HG03064 (cell line): ENCODE measurements at regions not wholly inside any gene's neighbourhood (a gene's known extent, or its start where the extent isn't known, plus 50 kb on each side); places are given as distances from the start of the nearest gene placed in this dataset.
"Not testable (repeated sequence)": the region's sequence is repeated elsewhere in the genome, so short reads cannot be mapped to it uniquely, and the experiment has no call there.

Source experiments
- ATAC-seq: cut with Tn5 transposase; IDR thresholded peaks from one replicate; pipeline ENCODE4 v1.9.1; 2021; ENCODE audit warnings: low read depth; ENCODE audit not compliant: unreplicated experiment

- ATAC-seq, result no peak
Observed at GRCh38 chr3:71944482-71945065, 159.6 kb upstream of the PROK2 start.

DNA sequence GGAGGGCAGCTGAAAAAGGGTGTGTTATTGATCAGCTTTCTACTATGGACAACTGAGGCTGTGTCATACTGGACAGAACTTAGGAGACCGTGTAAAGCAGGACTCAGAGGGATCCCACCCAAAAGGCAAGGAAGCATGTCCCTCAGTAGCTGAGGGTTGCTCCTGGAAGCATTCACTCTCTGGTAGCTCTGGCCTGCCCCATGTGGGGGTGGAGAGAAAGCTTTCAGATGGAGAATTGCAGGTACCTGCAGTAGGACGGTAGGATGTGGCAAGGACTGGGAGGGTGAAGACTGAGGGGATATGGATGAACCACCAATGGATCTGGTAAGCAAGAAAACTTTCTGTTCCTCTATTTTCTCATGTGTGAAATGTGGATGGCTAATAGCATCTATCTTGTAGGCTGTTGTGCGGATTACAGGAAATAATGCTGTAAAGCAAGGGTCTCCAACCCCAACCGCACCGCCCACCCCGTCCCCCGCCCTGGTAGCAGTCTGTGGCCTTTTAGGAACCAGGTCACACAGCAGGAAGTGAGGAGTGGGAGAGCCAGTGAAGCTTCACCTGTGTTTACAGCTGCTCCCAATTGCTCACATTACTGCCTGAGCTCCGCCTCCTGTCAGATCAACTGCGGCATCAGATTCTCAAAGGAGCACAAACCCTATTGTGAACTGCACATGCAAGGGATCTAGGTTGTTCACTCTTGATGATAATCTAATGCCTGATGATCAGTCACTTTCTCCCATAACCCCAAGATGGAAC lies 157.7 kb upstream of the PROK2 start:
- no peak for ATAC-seq

- ATAC-seq, result no peak
Observed at GRCh38 chr3:71940486-71940885, 155.5 kb upstream of the PROK2 start.

DNA sequence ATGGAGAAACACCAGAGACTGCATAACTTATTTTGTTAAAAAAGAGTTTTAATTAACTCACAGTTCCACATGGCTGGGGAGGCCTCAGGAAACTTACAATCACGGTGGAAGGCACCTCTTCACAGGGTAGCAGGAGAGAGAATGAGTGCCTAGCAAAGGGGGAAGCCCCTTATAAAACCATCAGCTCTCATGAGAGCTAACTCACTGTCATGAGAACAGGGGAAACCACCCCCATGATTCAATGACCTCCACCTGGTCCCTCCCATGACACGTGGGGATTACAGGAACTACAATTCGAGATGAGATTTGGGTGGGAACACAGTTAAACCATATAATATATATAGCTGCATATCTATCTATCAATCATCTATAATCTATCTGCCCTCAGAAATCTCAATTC lies 153.1 kb upstream of the PROK2 start:
- ATAC-seq, result not testable (repeated sequence)

- ATAC-seq, result no peak
Observed at GRCh38 chr3:71936681-71937080, 151.7 kb upstream of the PROK2 start.

DNA sequence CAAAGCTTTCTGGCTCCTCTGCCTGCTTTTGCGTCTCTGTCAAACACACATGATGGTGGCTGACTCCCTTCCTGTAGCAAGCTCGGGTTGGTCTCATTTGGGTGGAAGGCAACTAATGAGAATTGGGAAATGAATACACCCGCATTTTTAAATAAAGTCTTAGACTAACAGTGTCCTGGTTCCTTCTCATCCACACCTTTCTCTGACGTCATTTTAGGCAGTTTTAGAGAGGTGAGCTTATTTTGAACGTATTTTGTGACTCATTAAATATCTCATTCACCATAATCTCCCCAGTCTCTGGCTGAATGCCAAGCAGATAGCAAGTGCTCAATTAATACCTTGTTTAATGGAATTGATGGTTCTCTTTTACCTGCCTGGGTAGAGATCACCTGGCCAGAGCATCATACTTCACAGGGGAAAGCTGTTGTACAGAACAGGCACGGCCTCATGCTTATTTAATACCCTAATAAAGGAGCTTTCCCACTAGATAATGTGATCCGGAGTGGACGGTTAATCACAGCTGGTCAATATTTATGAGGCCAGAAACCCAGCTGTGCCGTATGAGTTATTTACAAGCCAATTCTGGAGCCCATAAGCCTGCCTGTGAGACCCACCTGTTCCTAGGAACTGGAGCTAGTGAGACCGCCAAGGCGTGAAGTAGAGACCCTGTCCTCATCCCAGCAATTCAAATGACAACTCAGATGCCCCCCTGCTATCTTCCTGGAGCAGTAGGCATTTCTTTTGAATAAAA lies 149.7 kb upstream of the PROK2 start:
- ATAC-seq, result no peak

DNA sequence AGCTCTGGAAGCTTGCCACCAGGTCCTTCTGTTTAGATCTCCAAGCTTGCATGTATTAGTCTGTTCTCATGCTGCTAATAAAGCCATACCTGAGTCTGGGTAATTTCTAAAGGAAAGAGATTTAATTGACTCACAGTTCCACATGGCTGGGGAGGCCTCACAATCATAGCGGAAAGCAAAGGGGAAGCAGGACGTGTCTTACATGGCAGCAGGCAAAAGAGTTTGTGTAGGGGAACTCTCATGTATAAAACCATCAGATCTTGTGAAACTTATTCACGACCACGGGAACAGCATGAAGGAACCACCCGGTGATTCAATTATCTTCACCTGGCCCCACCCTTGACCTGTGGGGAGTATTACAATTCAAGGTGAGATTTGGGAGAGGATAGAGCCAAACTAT lies 147.0 kb upstream of the PROK2 start:
- no peak for ATAC-seq

GRCh38 chr3:71930056-71930991 lies 145.4 kb upstream of the PROK2 start:
- no peak for ATAC-seq

DNA sequence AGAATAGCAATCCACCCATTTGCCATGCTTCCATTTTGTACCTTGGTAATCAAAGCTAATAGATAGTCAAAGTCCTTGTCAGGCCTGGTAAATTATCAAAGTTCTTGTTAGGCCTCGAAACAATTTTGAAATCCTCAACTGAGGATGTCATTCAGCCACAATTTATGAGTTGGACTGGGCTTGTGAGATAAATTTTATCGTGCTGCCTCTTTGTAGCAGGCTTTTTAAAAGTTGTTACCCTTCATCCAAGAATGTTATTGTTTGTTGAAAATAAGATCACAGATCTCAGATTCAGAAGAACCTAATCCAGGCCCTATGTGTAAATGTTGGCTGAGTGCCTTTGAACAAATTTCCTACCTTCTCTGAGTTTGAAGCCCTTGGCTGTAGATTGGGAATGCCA lies 143.3 kb upstream of the PROK2 start:
- ATAC-seq, result no peak

DNA sequence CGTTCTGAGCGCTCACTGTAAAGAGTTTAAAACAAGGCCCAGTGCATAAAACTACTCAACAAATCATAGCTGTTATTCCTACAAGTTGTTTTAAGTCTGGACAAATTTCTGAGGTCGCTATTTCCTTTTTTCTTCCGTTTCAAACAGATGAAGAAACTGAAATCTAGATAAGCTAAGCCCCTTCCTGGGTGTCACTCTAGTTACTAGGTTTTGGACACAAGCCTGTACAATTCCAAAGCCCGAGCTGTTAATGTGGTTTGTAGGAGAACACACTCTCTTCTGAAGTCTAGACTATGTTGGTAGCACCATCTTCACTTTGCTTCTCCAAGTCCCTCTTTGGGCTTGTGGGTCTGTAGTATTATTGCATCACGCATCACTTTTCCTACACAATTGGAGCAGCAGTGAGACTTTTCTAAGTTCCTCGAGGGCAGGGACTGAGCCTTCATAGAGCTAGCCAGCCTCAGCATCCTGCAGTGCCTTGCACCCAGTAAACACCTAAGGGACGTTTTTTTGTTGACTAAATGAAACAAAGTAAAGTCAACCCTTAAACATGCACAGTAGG lies 142.6 kb upstream of the PROK2 start:
- no peak for ATAC-seq

DNA sequence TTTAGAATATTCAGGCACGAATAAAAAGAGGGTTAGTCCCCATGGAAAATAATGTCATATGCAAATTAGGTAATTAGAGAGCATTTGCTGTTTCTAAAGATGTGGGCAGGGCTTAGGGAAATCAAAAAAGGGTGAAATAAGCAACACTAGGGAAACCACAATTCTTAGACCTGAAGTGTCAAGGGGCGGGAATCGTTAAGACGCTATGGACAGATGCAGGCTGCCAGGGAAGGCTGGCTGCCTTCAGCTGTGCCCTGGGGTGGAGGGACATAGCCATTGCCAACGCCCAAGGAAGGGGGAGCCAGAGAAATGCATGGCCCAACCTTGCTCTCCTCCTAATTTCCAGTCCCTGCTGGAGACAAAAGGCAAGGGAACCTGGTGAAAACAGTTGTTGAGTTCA lies 141.7 kb upstream of the PROK2 start:
- ATAC-seq, result no peak

- ATAC-seq, result no peak
Observed at GRCh38 chr3:71926262-71926600, 141.3 kb upstream of the PROK2 start.

DNA sequence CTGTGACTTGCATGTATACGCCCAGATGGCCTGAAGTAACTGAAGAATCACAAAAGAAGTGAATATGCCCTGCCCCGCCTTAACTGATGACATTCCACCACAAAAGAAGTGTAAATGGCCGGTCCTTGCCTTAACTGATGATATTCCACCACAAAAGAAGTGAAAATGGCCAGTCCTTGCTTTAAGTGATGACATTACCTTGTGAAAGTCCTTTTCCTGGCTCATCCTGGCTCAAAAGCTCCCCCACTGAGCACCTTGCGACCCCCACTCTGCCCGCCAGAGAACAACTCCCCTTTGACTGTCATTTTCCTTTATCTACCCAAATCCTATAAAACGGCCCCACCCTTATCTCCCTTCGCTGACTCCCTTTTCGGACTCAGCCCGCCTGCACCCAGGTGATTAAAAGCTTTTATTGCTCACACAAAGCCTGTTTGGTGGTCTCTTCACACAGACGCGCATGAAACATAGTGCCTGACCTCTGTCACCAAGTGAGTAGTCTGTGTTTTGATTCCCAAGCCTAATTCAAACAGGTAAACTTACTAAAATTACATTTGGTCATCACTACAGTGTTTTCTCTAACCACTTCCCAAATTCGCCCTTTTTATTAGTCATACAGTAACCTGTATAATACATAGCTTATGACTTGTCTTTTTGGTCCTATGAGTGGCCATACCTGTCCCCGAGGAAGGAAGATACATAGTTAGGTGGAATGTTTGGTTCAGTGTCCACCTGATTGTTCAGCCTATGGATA lies 140.7 kb upstream of the PROK2 start:
- not testable (repeated sequence) for ATAC-seq

- no peak for ATAC-seq
Observed at GRCh38 chr3:71924721-71925120, 139.8 kb upstream of the PROK2 start.

GRCh38 chr3:71921036-71921435 lies 136.1 kb upstream of the PROK2 start:
- ATAC-seq, result no peak

DNA sequence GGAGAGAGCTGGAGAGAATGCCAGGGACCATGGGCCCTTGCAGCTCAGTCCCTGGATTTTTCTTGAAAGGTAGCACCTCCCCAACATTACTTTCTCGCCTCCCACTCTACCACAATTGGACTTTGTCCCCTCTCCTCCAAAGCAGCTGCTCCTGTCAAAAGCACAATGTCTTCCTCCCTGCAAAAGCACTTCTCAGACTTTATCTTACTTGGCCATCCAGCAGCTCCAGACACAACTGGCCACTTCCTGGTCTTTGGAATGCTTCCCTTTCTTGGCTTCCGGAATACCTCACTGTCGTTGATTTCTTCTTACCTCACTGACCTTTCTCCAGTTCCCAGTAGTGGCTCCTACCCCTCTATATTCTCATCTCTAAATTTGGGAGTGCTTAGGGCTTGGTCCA lies 134.6 kb upstream of the PROK2 start:
- no peak for ATAC-seq

- ATAC-seq, result no peak
Observed at GRCh38 chr3:71917545-71917944, 132.6 kb upstream of the PROK2 start.

DNA sequence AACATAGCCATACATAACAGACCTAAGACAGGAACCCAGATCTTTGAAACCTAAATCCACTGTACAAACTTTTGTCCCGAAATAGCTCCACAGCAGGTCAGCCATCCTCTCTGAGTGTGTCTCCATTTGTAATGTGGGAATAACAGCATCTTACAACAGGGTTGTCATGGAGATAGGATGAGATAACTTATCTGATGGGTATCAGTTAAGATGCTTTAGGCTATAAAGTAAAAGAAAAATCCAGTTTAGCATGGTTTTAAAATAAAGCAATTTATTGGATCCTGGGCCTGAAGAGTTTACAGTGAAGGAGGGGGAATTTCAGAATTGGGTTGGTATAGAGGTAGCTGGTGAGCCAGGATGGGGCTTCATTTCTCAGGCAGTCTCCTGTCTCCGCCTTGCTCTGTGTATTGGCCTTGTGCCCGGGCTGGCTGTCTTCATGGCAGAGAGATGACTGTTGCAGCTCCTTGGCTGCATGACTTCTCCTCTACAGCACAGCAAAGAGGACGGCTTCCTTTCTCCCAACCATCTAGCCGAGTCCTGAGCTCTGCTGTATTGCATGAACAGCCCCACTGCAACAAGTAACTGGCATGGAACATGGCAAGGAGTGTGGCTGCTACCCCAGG lies 131.9 kb upstream of the PROK2 start:
- no peak for ATAC-seq

GRCh38 chr3:71912839-71913495 lies 128.0 kb upstream of the PROK2 start:
- ATAC-seq, result no peak
